CD4-positive, alpha-beta T cell treated with Interleukin-15 for 4 hours (primary cell): ENCODE measurements at regions not wholly inside any gene's neighbourhood (a gene's known extent, or its start where the extent isn't known, plus 50 kb on each side); places are given as distances from the start of the nearest gene placed in this dataset.
"Not testable (repeated sequence)": the region's sequence is repeated elsewhere in the genome, so short reads cannot be mapped to it uniquely, and the experiment has no call there.

Experiments used
- DNase-seq: peaks from one replicate; pipeline ENCODE4 v3.0.0-alpha.2; 2020; ENCODE audit warnings: low spot score

GRCh38 chr13:109702030-109702597 lies 84.3 kb downstream of the IRS2 start:
- DNase-seq: not testable (repeated sequence)

DNA sequence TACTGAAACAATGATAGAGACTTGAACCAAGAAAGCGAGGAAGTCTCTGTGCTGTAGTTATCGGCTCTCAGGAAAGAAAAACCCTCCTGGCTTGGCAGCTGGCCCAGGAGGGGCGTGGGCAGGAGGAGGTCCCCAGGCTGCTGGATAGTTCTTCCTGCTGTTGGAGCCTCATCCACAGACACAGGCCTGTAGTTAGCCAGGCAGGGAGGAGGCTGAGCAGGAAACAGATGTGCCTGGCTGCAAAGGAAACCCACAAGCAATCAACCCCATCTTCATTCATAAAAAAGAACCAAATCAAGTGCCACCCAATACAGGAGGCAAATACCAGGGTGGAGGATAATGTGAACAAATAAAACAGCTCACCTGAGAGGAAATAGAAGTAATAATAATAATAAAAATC lies 86.2 kb downstream of the IRS2 start:
- no peak for DNase-seq

GRCh38 chr13:109699628-109700071 lies 86.7 kb downstream of the IRS2 start:
- DNase-seq: no peak

DNA sequence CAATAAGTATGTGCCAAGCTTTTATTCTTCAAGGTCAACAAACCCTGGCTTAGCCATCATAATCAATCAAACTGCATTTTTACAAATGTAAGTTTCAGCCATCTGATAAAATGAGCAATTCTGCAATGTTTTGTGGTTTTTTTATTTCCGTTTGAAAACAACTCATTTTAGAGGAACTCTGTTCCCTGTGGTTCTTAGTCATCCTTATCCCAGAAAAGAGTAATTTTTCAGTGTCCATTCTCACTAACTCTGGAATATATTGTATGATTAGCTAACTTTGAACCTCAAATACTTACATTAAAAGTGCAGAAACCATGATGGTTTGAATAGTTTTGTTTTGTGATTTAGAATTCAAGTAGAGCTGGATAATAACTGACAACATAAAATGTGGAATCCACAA lies 87.6 kb downstream of the IRS2 start:
- DNase-seq: no peak

DNA sequence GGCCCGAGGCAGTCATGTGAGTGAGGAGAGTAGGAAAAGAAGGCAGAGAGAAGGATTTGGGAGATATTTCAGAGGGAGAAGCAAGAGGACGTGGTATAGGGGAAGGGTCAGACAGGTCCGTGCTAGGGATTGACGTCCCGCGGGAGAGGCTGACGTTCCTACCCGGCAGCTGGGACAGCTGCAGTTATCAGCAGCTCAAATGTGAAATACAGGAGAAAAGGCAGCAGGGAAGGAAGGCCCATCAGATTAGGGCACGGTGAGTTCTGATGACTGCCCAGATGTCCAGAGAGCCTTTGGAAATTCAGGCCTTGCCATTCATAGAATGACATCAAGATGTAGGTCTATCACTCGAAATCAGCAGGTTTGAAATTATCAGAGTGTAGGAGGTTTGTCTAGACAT lies 88.4 kb downstream of the IRS2 start:
- DNase-seq: no peak

DNA sequence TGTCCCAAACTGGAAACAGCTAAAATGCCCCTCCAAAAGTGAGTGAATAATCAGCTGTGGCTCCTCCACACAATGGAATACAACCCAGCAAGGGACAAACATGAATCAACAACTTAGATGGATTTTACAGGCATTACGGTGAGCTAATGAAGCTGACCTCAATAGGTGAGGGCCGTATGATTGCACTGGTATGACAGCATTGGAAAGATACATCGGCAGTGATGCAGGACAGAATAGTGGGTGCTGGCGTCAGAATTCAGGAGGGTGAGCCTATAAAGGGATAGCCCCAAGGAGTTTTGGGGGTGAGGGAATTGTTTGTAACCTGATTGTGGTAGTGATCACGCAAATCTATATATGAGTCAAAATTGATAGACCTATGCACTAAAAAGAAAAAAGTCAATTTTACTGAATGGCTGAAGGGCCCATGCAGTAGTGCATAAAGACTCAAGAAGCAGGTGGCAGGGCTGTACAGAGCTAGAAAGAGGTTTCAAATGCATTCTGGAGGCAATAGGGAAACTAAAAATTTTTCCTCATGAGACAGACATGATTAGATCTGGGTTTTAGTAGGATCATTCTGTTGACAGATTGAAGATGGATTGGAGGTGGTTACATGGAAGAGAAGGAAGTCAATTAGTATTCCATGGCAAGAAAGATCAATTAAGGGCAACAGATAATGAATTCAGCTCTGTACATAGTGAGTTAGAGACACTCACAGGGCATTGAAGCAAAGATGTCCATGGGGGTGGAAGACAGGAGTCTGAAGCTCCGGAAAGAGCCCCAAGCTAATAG lies 90.8 kb downstream of the IRS2 start:
- no peak for DNase-seq

- no peak for DNase-seq
These were observed 91.4 kb downstream of the IRS2 start for GRCh38 chr13:109694972-109695371.

GRCh38 chr13:109693213-109693612 lies 93.2 kb downstream of the IRS2 start:
- no peak for DNase-seq

DNA sequence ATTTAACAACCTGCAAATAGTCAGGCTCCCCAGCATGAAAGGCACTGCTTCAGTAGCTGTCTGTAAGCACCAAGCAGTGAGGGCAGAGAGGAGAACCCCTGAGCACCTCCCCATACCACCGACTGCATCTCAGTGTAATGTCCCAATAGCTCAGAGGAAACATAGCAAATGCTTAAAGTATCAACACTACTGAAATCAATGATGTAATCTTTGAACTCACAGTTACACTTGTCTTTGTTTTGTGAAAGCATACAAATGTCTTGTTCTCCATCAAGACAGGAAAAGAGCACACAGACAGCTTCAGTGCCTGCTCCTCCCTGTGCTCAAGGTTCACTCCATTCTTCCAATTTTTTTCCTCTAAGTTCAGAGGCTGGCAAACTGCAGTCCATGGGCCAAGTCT lies 94.7 kb downstream of the IRS2 start:
- DNase-seq: no peak

GRCh38 chr13:109687559-109688448 lies 98.6 kb downstream of the IRS2 start:
- DNase-seq: no peak

GRCh38 chr13:109685203-109685602 lies 101.2 kb downstream of the IRS2 start:
- no peak for DNase-seq

DNA sequence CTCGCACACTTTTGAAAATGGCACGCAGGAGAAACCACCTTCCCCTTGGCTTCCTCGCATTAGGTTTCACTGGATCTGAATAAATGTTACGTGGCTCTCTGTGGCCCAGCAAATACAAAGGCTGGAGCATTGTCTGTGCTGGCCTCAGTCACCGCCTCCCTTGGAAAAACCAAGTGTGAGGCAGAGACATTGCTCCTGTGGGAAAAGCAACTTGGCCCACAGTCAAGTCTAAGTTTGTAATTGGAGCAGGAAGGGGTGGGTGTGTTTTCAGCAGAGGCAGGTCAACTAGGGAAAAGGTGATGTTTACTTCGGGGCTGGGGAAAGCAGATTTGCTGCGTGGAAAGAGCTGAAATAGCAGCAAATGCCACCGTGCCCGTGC lies 101.6 kb downstream of the IRS2 start:
- no peak for DNase-seq

DNA sequence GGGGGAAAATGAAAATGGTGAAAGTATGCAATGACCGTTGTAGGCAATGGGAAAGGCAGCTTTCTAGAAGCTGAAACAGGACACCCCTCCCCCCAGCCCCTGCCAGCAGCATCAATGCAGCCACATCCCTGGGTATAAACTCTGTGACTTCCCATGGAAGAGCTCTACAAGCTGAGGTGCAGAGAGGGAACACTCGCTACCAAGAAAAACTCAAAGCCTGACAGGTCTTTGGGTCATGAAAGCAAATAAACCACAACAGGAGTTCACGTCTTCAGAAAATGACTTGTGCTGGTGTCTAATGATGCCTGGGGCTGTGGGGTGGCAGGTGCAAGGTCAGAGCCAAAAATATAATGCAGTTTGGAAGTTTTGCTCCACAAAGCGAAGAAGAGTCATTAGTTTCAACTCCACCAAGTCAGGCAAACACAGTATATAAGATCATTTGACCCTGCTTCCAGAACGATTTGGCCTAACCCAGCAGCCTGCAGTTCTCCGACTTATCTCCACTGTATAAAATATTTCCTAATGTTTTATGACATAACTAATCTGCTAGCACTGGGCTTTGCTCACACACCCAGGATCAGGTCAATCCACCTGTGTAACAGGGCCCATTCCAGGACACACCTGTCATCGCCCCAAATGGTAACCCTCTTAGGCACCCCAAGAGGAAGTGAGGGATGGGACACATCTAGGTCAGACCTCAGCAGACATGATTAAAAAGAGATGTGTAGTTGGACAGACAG lies 102.1 kb downstream of the IRS2 start:
- no peak for DNase-seq

- DNase-seq: no peak
These were observed 103.7 kb downstream of the IRS2 start for GRCh38 chr13:109682534-109683244.

DNA sequence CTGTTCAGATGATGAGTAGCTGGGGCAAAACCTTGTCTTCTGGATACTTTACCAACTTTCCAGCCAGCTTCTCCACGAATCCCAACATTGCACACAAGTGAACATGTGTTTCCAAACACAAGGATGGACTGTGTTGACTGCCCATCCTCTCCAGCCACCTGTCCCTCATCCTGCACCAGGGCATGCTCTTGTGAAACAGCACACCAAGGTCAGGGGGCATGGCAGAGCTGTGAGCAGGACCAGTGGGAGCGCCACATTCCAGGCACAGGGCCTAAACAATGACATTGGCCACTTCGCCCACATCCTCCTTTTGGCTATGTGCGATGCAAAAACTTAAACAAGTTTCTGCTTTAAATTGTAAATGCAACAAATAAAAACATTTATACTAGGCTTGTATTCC lies 105.5 kb downstream of the IRS2 start:
- no peak for DNase-seq

DNA sequence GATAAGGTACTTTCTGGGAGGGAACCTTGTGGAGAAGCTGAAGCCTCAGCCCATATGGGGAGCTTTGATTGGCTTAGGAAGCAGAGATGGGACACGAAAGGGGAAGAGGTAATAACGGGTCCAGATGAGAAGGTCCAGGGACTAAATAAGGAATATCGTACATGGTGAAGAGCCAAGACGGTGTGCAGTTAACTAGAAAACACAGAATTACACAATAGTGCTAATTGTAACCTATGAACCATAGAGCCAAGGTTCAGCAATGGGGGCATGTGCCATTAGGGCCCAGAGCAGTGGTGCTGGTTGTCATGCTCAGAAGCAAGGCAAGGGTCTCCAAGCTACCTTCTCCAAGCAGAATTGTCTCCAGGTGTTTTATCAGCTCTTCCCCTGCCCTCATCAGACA lies 106.1 kb downstream of the IRS2 start:
- DNase-seq: no peak

DNA sequence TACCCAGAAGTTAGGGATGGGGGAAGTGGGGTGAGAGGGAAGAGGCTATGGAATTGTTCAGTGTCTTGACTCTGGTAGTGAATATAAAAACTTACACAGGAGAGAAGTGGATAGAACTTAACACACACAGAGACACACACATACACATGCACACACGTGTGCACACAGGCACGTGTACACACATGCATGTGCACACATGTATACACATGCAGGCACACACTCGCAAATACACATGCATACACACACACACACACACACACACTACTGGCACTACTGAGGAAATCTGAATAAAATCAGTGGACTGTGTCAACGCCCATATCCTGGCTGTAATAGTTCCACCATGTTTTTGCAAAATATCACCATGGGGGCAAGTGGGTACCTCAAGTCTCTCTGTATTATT lies 107.9 kb downstream of the IRS2 start:
- no peak for DNase-seq

GRCh38 chr13:109677206-109677605 lies 109.2 kb downstream of the IRS2 start:
- no peak for DNase-seq

DNA sequence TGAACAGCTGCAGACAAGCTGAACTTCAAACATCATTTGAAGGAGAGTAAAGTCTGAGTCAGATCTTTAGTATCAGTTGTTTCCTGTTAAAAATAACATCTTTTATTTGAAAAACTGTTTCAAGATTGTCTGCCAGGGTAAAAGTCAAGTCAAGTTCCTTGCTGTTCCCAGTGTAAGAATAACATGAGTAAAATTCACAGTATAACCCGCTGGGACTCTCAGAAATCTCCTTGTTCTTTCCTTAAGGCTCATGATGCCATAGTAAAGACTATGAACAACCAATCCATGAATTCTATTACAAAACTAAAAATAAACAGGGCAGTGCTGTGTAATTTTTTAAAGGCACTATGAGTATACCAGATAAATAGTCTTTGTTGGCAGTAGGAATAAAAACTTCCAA lies 112.9 kb downstream of the IRS2 start:
- no peak for DNase-seq

GRCh38 chr13:109672545-109672944 lies 113.8 kb downstream of the IRS2 start:
- DNase-seq: no peak

DNA sequence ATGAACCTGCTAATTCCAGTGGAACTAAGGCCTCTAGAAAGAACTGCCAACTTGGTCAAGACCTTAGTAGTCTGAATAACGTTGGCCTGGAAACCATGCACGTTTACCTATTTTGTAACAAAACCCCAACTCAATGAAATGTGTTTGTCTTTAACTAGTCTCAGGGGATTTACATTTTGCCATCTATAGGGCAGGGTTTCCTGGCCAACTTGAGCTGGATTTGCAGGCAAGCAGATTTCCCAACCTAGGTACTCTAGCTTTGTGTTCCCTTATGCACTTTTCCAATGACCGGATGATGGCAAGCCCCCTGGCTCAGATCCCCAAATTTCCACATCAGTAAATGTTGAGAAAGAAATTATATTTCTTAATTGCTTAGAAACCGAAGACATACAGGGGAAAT lies 114.5 kb downstream of the IRS2 start:
- DNase-seq: no peak

DNA sequence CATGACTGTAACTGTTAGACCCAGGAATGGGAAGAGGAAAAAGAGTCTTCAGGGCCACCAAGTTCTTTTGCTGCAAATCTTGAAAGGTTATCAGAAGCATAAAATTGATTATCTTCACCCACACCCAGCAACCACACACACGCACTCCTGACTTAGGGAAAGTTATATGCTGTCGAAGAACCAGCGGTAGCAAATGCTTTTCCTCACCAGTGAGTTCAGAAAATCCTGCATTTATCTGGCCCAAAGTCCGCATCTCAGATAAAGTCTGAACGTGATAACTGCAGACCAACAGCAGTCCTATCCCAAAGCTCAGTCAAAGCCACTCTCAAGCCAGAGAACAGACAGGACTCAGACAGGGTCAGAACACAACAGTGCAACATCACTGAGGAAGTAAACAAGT lies 115.6 kb downstream of the IRS2 start:
- DNase-seq: no peak
